Stomach (tissue), 8 donors: ENCODE measurements at regions not wholly inside any gene's neighbourhood (a gene's known extent, or its start where the extent isn't known, plus 50 kb on each side); places are given as distances from the start of the nearest gene placed in this dataset.

Source experiments
- DNase-seq, 2 donors: peaks; one replicate each; pipeline versions ENCODE4 v3.0.0 to v3.0.0-alpha.2; 2013 to 2019
- H3K27ac ChIP-seq, 5 donors: fragments of 200-600 bp in 4 of 5; sonication (generic) in 4 of 5; one replicate each; pipeline ENCODE4 v1.5.1; 2013 to 2019; ENCODE audit warnings: mild to moderate bottlenecking in 1 of 5, moderate library complexity in 1 of 5
- H3K27me3 ChIP-seq, 3 donors: fragments of 200-600 bp; sonication (generic); one replicate each; pipeline ENCODE4 v1.5.1; 2017 to 2019; ENCODE audit warnings: mixed run types in 1 of 3
- H3K36me3 ChIP-seq, 4 donors: fragments of 200-600 bp; sonication (generic); 1 replicate in 3 of 4; 2 replicates in 1 of 4; pipeline ENCODE4 v1.5.1; 2016 to 2019
- H3K4me1 ChIP-seq, 4 donors: fragments of 200-600 bp; sonication (generic); one replicate each; pipeline ENCODE4 v1.5.1; 2016 to 2019
- H3K4me3 ChIP-seq, 4 donors: fragments of 200-600 bp; sonication (generic) in 3 of 4; one replicate each; pipeline ENCODE4 v1.5.1; 2016 to 2019; ENCODE audit warnings: mild to moderate bottlenecking in 1 of 4
- H3K9me3 ChIP-seq, 4 donors: fragments of 200-600 bp; sonication (generic); one replicate each; pipeline ENCODE4 v1.5.1; 2016 to 2019
- EP300 ChIP-seq: sonication (generic); formaldehyde crosslinking; IDR thresholded peaks from one replicate; pipeline ENCODE4 v1.6.1; 2017; ENCODE audit warnings: antibody characterized with exemption
- POLR2A ChIP-seq, 4 donors: fragments of 450-650 bp; IDR thresholded peaks; one replicate each; pipeline ENCODE4 v1.6.1; 2016; ENCODE audit warnings: antibody characterized with exemption in 4 of 4, control low read depth in 2 of 4, mild to moderate bottlenecking in 1 of 4, moderate library complexity in 1 of 4
- POLR2AphosphoS5 ChIP-seq, 3 donors: sonication (generic); formaldehyde crosslinking; IDR thresholded peaks; one replicate each; pipeline ENCODE4 v1.6.1; 2016; ENCODE audit warnings: antibody characterized with exemption in 3 of 3
- WGBS, 5 donors: extraction: QIAGEN DNeasy Blood & Tissue Kit in 3 of 5; methylation state at CpG; one replicate each; pipeline versions ENCODE4 v1.1.5 to v1.1.7; 2013 to 2018; 5-methylcytosine and 5-hydroxymethylcytosine counted together
- intact Hi-C: fragments of 100-400 bp; cut with DNase I; formaldehyde crosslinking; loops from one replicate; pipeline ENCODE4 v1.15.1; 2023; ENCODE audit warnings: low total_unique reads
- TF ChIP-seq, protein P1 (sequence below), 7 experiments: fragments of 450-650 bp in 4 of 7; fragments of 200-600 bp in 3 of 7; sonication (generic) in 3 of 7; IDR thresholded peaks; one replicate each; pipeline ENCODE4 v1.5.1; 2016 to 2019; ENCODE audit warnings: antibody characterized with exemption in 7 of 7, control low read depth in 2 of 7, mild to moderate bottlenecking in 1 of 7
- donor health status: healthy with polysubstance abuse.
- donor health status: Bipolar disorder and iron deficiency.
- donor health status: healthy.

DNA sequence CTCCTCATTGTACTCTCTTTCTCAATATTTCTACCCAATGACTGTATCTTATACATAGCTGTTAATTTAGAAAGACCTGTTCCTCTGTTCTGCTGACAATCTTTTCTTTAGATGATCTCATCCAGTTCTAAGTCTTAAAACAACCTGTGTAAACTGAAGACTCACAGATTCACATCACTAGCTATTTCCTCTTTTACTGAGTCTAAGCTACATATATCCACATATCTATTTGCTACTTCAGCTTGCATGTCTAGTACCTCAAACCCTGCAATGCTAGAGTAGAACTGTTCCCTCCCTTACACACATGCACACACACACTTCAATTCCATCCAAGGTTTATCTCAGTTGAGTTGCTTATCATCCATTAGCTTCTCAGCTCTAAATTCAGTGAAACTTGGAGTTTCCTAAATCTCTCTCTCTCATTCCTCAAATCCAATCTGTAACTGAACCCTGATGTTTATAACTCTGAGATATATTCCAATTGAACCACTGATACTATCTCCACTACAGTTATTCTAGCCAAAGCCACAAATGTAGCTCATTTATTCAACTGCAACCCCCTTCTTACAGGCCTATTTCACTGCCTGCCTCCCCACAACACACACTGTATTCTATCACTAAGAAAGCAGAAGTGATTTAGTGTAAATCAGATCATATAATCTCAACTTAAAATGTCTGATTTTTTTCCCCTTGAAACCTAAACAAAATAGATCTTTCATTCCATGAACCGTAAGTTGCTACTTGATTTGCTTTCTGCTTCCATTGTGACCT, 1036.8 kb upstream of the POT1 start:
- 65 to 89% (median 74%) methylated on average over 1 of the region's 1 CpG for WGBS, 5 donors
- intact Hi-C loops: no loop called here

DNA sequence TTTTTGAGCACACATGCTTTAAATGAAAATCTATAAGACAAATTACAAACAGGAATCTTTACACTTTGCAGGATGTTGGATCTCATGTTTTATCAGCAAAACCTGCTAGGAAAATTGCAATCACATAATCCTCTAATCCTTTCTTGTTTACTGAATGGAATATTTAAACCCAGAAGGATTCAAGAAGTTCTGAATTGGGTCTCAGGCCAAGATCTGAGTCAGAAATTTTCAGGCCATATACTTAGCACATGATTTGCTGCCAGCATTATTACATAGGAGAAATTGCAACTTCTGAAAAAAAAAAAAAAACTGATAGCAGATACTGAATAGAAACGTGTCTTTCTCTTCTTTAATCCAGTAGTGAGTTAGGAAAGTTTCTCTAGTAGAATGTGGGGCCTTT, 1005.3 kb upstream of the POT1 start:
- intact Hi-C loops: no loop called here
- Histone ChIP-seq H3K27ac (no peak overlapping the region), H3K4me3 (no peak overlapping the region), H3K36me3 (no peaks in the 10 kb centered on the region), H3K4me1 (no peaks in the 10 kb centered on the region), H3K9me3 (peaks cover 0 to 6% (median 0%) of the 10 kb centered on the region in 4 donors), H3K27me3 (no peaks in the 10 kb centered on the region)
- no peak for DNase-seq
- WGBS, 5 donors: 7 to 32% (median 20%) methylated on average over 1 of the region's 1 CpG
- TF ChIP-seq POLR2A (IDR thresholded peaks at IDR 0.05) (no peak), EP300 (no peak)
- TF ChIP-seq, protein P1, sequence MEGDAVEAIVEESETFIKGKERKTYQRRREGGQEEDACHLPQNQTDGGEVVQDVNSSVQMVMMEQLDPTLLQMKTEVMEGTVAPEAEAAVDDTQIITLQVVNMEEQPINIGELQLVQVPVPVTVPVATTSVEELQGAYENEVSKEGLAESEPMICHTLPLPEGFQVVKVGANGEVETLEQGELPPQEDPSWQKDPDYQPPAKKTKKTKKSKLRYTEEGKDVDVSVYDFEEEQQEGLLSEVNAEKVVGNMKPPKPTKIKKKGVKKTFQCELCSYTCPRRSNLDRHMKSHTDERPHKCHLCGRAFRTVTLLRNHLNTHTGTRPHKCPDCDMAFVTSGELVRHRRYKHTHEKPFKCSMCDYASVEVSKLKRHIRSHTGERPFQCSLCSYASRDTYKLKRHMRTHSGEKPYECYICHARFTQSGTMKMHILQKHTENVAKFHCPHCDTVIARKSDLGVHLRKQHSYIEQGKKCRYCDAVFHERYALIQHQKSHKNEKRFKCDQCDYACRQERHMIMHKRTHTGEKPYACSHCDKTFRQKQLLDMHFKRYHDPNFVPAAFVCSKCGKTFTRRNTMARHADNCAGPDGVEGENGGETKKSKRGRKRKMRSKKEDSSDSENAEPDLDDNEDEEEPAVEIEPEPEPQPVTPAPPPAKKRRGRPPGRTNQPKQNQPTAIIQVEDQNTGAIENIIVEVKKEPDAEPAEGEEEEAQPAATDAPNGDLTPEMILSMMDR (IDR thresholded peaks at IDR 0.05): no peak

More for the DNA sequence above, 1036.8 kb upstream of the POT1 start:
- no peaks in the 10 kb centered on the region for H3K27me3 ChIP-seq
- no peak for DNase-seq
- H3K27ac ChIP-seq: no peak overlapping the region
- H3K36me3 ChIP-seq: no peaks in the 10 kb centered on the region
- no peaks in the 10 kb centered on the region for H3K4me1 ChIP-seq
- no peak overlapping the region for H3K4me3 ChIP-seq
- TF ChIP-seq EP300: no peak
- TF ChIP-seq, protein P1 (IDR thresholded peaks at IDR 0.05): no peak
- no peaks in the 10 kb centered on the region for H3K9me3 ChIP-seq

DNA sequence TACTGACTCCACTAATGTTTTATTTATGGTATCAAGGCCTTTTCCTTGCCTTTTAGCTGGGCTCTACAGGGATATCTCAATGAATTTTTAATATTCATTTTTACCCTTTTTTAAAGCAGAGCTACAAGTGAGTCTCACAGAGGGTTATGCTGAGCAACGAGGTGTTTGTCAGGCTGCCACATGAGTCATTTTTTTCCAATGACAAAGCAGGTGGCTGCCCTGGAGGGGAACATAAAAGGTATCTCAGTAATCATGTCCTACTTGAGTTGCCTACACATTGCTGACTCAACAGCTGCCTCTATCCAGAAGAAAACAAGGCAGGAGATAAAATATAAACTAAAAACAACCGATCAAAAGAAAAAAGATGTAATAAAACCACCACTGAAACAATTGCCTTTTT, 1004.9 kb upstream of the POT1 start:
- TF ChIP-seq, protein P1 (IDR thresholded peaks at IDR 0.05): no peak
- TF ChIP-seq POLR2A (IDR thresholded peaks at IDR 0.05) (no peak), EP300 (no peak)
- peaks cover 0 to 6% (median 0%) of the 10 kb centered on the region in 4 donors for H3K9me3 ChIP-seq
- WGBS, 5 donors: 26 to 43% (median 31%) methylated on average over 2 of the region's 2 CpGs
- H3K27ac ChIP-seq: no peak overlapping the region
- H3K36me3 ChIP-seq: no peaks in the 10 kb centered on the region
- DNase-seq: peak in 1 of 2 donors; percentile 9
- H3K4me3 ChIP-seq: no peak overlapping the region
- no peaks in the 10 kb centered on the region for H3K27me3 ChIP-seq
- intact Hi-C loops: no loop called here
- no peaks in the 10 kb centered on the region for H3K4me1 ChIP-seq

DNA sequence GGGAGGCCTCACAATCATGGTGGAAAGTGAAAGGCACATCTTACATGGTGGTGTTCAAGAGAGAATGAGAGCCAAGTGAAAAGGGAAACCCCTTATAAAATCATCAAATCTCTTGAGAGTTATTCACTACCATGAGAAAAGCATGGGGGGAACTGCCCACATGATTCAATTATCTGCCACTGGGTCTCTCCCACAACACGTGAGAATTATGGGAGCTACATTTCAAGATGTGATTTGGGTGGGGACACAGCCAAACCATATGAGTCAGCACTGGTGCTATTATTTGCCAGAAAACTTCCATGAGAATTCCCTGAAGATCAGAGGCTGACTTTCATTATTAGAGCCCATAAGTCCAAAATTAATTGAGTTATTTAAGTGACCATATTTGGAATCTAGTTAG, 1001.2 kb upstream of the POT1 start:
- Histone ChIP-seq H3K4me1 (no peaks in the 10 kb centered on the region), H3K27ac (no peak overlapping the region), H3K36me3 (no peaks in the 10 kb centered on the region), H3K27me3 (no peaks in the 10 kb centered on the region), H3K4me3 (no peak overlapping the region), H3K9me3 (no peaks in the 10 kb centered on the region)
- DNase-seq: no peak
- intact Hi-C loops: no loop called here
- TF ChIP-seq, protein P1 (IDR thresholded peaks at IDR 0.05): no peak
- TF ChIP-seq POLR2AphosphoS5 (IDR thresholded peaks at IDR 0.05) (no peak), EP300 (no peak), POLR2A (IDR thresholded peaks at IDR 0.05) (no peak)
- WGBS, 5 donors: 72 to 93% (median 85%) methylated on average over 1 of the region's 1 CpG
